Smooth muscle cell (in vitro differentiated cells): ENCODE measurements at regions not wholly inside any gene's neighbourhood (a gene's known extent, or its start where the extent isn't known, plus 50 kb on each side); places are given as distances from the start of the nearest gene placed in this dataset.

Experiments
- DNase-seq: peaks from one replicate; lab custom pipeline; 2025; ENCODE audit not compliant: unreplicated experiment; lab: John Stamatoyannopoulos, UW
- H2AFZ ChIP-seq: fragments of 200-600 bp; sonication (generic); 2 replicates; pipeline ENCODE4 v1.6.0; 2016; ENCODE audit warnings: antibody characterized with exemption, low read depth, mild to moderate bottlenecking
- H3F3A ChIP-seq: fragments of 200-600 bp; sonication (generic); 2 replicates; pipeline ENCODE4 v1.6.0; 2017; ENCODE audit warnings: antibody characterized with exemption, low read depth
- H3K27ac ChIP-seq: fragments of 200-600 bp; sonication (generic); 2 replicates; pipeline ENCODE4 v1.5.1; 2016; ENCODE audit warnings: low read depth, mild to moderate bottlenecking
- H3K27me3 ChIP-seq: fragments of 200-600 bp; sonication (generic); 2 replicates; pipeline ENCODE4 v1.6.1; 2016; ENCODE audit warnings: low read depth, mild to moderate bottlenecking
- H3K36me3 ChIP-seq: fragments of 200-600 bp; sonication (generic); 2 replicates; pipeline ENCODE4 v1.5.1; 2016; ENCODE audit warnings: low read depth
- H3K4me1 ChIP-seq: fragments of 200-600 bp; sonication (generic); 2 replicates; pipeline ENCODE4 v1.5.1; 2016; ENCODE audit warnings: low read depth
- H3K4me2 ChIP-seq: fragments of 200-600 bp; sonication (generic); 2 replicates; pipeline ENCODE4 v1.6.0; 2016; ENCODE audit warnings: mild to moderate bottlenecking
- H3K4me3 ChIP-seq: fragments of 200-600 bp; sonication (generic); 2 replicates; pipeline ENCODE4 v1.5.1; 2016; ENCODE audit warnings: mild to moderate bottlenecking
- H3K79me2 ChIP-seq: fragments of 200-600 bp; sonication (generic); 2 replicates; pipeline ENCODE4 v1.6.0; 2016; ENCODE audit warnings: low read depth, mild to moderate bottlenecking
- H3K9ac ChIP-seq: fragments of 200-600 bp; sonication (generic); 2 replicates; pipeline ENCODE4 v1.6.0; 2016; ENCODE audit warnings: low read depth
- H3K9me3 ChIP-seq: fragments of 200-600 bp; sonication (generic); replicated peaks from 2 replicates; pipeline ENCODE4 v1.5.1; 2016; ENCODE audit warnings: low read depth
- H4K20me1 ChIP-seq: fragments of 200-600 bp; sonication (generic); 2 replicates; pipeline ENCODE4 v1.6.0; 2016; ENCODE audit warnings: low read depth
- CTCF ChIP-seq: fragments of 200-600 bp; sonication (generic); IDR thresholded peaks from 2 replicates; pipeline ENCODE4 v1.5.1; 2017; ENCODE audit warnings: borderline replicate concordance, mild to moderate bottlenecking, antibody characterized with exemption; ENCODE audit not compliant: insufficient read depth, poor library complexity, severe bottlenecking
- WGBS: methylation state at CpG from one replicate; pipeline ENCODE4 v1.1.7; 2016; ENCODE audit warnings: low lambda C conversion rate; 5-methylcytosine and 5-hydroxymethylcytosine counted together

- no peaks in the 10 kb centered on the region for H3F3A ChIP-seq
- no peak overlapping the region for H2AFZ ChIP-seq
- no peaks in the 10 kb centered on the region for H3K9me3 ChIP-seq
- no peak for DNase-seq
- peaks cover 10% of the 10 kb centered on the region for H3K4me1 ChIP-seq
- TF ChIP-seq CTCF = no peak
- 49% methylated on average over 2 of the region's 2 CpGs for WGBS
- H3K9ac ChIP-seq = no peak overlapping the region
- H3K27me3 ChIP-seq = peaks cover 21% of the 10 kb centered on the region
- no peak overlapping the region for H3K27ac ChIP-seq
- no peak overlapping the region for H3K4me3 ChIP-seq
- no peaks in the 10 kb centered on the region for H4K20me1 ChIP-seq
- no peak overlapping the region for H3K4me2 ChIP-seq
- no peaks in the 10 kb centered on the region for H3K79me2 ChIP-seq
- H3K36me3 ChIP-seq = no peaks in the 10 kb centered on the region
Measured at GRCh38 chr19:29016353-29016752, 196.6 kb downstream of the UQCRFS1 start.

GRCh38 chr19:29015569-29015968 is 197.4 kb downstream of the UQCRFS1 start:
- no peak overlapping the region for H2AFZ ChIP-seq
- no peak overlapping the region for H3K4me2 ChIP-seq
- H3K79me2 ChIP-seq = no peaks in the 10 kb centered on the region
- no peaks in the 10 kb centered on the region for H3F3A ChIP-seq
- no peak overlapping the region for H3K4me3 ChIP-seq
- H3K27me3 ChIP-seq = peaks cover 21% of the 10 kb centered on the region
- no peak overlapping the region for H3K27ac ChIP-seq
- no peaks in the 10 kb centered on the region for H3K9me3 ChIP-seq
- H3K4me1 ChIP-seq = peaks cover 10% of the 10 kb centered on the region
- no peaks in the 10 kb centered on the region for H4K20me1 ChIP-seq
- no peak for TF ChIP-seq CTCF
- no peak for DNase-seq
- H3K9ac ChIP-seq = no peak overlapping the region
- no peaks in the 10 kb centered on the region for H3K36me3 ChIP-seq

- Histone ChIP-seq H3K4me2 (no peak overlapping the region), H3K27me3 (peaks cover 21% of the 10 kb centered on the region), H3K9me3 (no peaks in the 10 kb centered on the region), H3F3A (no peaks in the 10 kb centered on the region), H2AFZ (no peak overlapping the region), H4K20me1 (no peaks in the 10 kb centered on the region), H3K4me3 (no peak overlapping the region), H3K79me2 (no peaks in the 10 kb centered on the region), H3K27ac (no peak overlapping the region), H3K36me3 (no peaks in the 10 kb centered on the region), H3K4me1 (peaks cover 10% of the 10 kb centered on the region), H3K9ac (no peak overlapping the region)
- no peak for TF ChIP-seq CTCF
- WGBS = 85% methylated on average over 14 of the region's 14 CpGs
- no peak for DNase-seq
Measured at GRCh38 chr19:29014857-29015436, 198.0 kb downstream of the UQCRFS1 start.

GRCh38 chr19:29013988-29014387 is 199.0 kb downstream of the UQCRFS1 start:
- Histone ChIP-seq H3K4me1 (peaks cover 10% of the 10 kb centered on the region), H2AFZ (no peak overlapping the region), H3K27me3 (peaks cover 21% of the 10 kb centered on the region), H3F3A (no peaks in the 10 kb centered on the region), H3K4me3 (no peak overlapping the region), H3K79me2 (no peaks in the 10 kb centered on the region), H3K9me3 (no peaks in the 10 kb centered on the region), H3K36me3 (no peaks in the 10 kb centered on the region), H4K20me1 (no peaks in the 10 kb centered on the region), H3K4me2 (no peak overlapping the region), H3K9ac (no peak overlapping the region), H3K27ac (no peak overlapping the region)
- DNase-seq = no peak
- WGBS = 86% methylated on average over 15 of the region's 15 CpGs
- no peak for TF ChIP-seq CTCF
